Endothelial cell of umbilical vein (primary cell): ENCODE measurements at regions not wholly inside any gene's neighbourhood (a gene's known extent, or its start where the extent isn't known, plus 50 kb on each side); places are given as distances from the start of the nearest gene placed in this dataset.

ENCODE experiments used
- EZH2 ChIP-seq: IDR thresholded peaks from 2 replicates; pipeline ENCODE4 v1.6.1; 2012; ENCODE audit warnings: borderline replicate concordance, low read depth, mild to moderate bottlenecking, moderate library complexity, low read length, inconsistent platforms; ENCODE audit not compliant: severe bottlenecking
- MYC ChIP-seq: IDR thresholded peaks from one replicate; pipeline ENCODE4 v1.6.1; 2011; ENCODE audit warnings: mild to moderate bottlenecking, low read depth, low read length
- TF ChIP-seq, protein P1 (sequence below), 2 donors: IDR thresholded peaks; 1 replicate in 1 of 2; 2 replicates in 1 of 2; pipeline ENCODE4 v1.5.1; 2011; ENCODE audit warnings: low read length in 2 of 2, mild to moderate bottlenecking in 2 of 2, moderate library complexity in 2 of 2, control low read depth in 1 of 2, inconsistent platforms in 1 of 2, low read depth in 1 of 2; ENCODE audit not compliant: insufficient read depth in 1 of 2; ENCODE audit errors: extremely low read depth in 1 of 2

DNA sequence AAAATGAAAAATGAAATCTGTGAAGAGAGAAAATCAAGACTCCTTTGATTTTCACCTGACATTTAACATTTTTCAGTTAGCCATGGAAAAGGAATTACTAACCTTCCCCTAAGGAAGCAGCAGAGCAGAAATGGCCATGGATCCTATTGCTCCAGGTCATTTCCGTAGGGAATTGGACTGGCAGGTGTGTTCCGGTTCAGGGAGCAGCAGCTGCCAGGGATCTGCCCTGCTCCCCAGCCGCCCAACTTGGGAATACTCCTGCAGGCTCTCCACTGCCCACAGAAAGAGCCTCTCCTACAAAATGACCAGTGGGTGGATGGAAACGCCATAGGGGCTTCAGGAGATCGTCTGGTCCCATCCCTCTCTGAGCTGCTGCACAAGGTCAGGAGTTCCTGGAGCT, 86.0 kb upstream of the MAPK4 start:
- TF ChIP-seq EZH2 (no peak), MYC (no peak)
- TF ChIP-seq, protein P1, sequence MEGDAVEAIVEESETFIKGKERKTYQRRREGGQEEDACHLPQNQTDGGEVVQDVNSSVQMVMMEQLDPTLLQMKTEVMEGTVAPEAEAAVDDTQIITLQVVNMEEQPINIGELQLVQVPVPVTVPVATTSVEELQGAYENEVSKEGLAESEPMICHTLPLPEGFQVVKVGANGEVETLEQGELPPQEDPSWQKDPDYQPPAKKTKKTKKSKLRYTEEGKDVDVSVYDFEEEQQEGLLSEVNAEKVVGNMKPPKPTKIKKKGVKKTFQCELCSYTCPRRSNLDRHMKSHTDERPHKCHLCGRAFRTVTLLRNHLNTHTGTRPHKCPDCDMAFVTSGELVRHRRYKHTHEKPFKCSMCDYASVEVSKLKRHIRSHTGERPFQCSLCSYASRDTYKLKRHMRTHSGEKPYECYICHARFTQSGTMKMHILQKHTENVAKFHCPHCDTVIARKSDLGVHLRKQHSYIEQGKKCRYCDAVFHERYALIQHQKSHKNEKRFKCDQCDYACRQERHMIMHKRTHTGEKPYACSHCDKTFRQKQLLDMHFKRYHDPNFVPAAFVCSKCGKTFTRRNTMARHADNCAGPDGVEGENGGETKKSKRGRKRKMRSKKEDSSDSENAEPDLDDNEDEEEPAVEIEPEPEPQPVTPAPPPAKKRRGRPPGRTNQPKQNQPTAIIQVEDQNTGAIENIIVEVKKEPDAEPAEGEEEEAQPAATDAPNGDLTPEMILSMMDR (IDR thresholded peaks at IDR 0.05; ENCODE audit: extremely low read depth in 1 of 2, insufficient read depth in 1 of 2, low read depth in 1 of 2, low read length in 2 of 2): no peak
